Suprapubic skin (tissue), 4 donors: ENCODE measurements at regions not wholly inside any gene's neighbourhood (a gene's known extent, or its start where the extent isn't known, plus 50 kb on each side); places are given as distances from the start of the nearest gene placed in this dataset.

Experiments used
- EP300 ChIP-seq: sonication (generic); formaldehyde crosslinking; IDR thresholded peaks from one replicate; pipeline ENCODE4 v1.6.1; 2017; ENCODE audit warnings: antibody characterized with exemption
- POLR2A ChIP-seq, 2 donors: fragments of 450-650 bp; IDR thresholded peaks; one replicate each; pipeline ENCODE4 v1.6.1; 2017; ENCODE audit warnings: antibody characterized with exemption in 2 of 2, mild to moderate bottlenecking in 2 of 2, moderate library complexity in 2 of 2
- POLR2AphosphoS5 ChIP-seq, 3 donors: sonication (generic); formaldehyde crosslinking; IDR thresholded peaks; one replicate each; pipeline ENCODE4 v1.6.1; 2017; ENCODE audit warnings: antibody characterized with exemption in 3 of 3
- TF ChIP-seq, protein P1 (sequence below), 2 donors: fragments of 200-600 bp in 1 of 2; fragments of 450-650 bp in 1 of 2; sonication (generic) in 1 of 2; IDR thresholded peaks; one replicate each; pipeline ENCODE4 v1.5.1; 2016 to 2019; ENCODE audit warnings: antibody characterized with exemption in 2 of 2, mild to moderate bottlenecking in 1 of 2, moderate library complexity in 1 of 2

GRCh38 chr4:65805936-65806335, 135.6 kb upstream of the EPHA5 start:
- TF ChIP-seq POLR2A (IDR thresholded peaks at IDR 0.05) (no peak), EP300 (no peak), POLR2AphosphoS5 (IDR thresholded peaks at IDR 0.05) (no peak)
- TF ChIP-seq, protein P1, sequence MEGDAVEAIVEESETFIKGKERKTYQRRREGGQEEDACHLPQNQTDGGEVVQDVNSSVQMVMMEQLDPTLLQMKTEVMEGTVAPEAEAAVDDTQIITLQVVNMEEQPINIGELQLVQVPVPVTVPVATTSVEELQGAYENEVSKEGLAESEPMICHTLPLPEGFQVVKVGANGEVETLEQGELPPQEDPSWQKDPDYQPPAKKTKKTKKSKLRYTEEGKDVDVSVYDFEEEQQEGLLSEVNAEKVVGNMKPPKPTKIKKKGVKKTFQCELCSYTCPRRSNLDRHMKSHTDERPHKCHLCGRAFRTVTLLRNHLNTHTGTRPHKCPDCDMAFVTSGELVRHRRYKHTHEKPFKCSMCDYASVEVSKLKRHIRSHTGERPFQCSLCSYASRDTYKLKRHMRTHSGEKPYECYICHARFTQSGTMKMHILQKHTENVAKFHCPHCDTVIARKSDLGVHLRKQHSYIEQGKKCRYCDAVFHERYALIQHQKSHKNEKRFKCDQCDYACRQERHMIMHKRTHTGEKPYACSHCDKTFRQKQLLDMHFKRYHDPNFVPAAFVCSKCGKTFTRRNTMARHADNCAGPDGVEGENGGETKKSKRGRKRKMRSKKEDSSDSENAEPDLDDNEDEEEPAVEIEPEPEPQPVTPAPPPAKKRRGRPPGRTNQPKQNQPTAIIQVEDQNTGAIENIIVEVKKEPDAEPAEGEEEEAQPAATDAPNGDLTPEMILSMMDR (IDR thresholded peaks at IDR 0.05): no peak
